HCEC 1CT (cell line): ENCODE measurements at regions not wholly inside any gene's neighbourhood (a gene's known extent, or its start where the extent isn't known, plus 50 kb on each side); places are given as distances from the start of the nearest gene placed in this dataset.

Experiments
- DNase-seq: peaks from one replicate; pipeline ENCODE4 v3.0.0-alpha.2; 2017

DNA sequence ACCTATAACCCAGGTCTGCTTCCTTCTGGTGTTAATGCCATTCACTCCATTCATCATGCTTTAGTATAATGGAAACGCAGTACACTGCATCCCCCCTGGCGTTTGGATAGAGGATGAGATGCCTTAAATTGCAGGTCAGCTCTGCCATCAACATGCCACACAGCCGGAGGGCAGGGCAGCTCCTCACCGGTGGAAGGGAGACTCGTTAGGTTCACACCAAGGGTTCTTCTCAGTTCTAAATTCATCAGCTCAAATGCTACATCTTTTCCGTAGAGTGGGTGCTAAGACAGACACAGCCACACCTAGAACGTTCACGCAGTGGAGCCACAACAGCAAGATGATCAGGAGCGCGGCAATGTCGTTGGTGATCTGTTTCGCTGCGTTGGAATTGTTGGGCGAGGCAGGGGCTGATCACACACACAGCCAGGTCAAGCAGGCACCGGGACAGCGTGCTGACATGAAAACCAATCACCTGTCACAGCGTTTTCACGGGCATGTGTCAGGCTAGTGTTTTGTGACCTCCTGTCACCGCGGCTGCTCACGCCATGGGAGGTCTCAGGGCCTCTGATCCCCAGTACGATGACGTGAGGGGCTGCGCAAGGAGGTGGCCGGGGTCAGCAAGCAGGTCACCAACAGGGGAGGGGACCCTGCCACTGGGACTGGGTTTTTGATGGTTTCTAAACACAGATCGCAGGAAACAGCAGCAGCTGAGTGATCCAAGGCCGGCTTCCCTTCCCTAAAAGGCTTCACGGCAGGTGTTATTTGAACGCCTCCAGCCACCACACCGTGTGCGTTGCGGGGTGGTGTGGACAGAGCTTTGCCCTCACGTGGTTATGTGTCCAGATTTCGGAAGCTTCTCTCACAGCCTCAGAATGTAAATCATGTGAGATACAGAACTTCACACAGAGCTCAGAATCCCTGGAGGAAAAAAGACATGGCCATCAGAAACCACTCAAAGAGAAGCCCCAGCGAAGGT, 94.3 kb upstream of the IRS2 start:
- no peak for DNase-seq

DNA sequence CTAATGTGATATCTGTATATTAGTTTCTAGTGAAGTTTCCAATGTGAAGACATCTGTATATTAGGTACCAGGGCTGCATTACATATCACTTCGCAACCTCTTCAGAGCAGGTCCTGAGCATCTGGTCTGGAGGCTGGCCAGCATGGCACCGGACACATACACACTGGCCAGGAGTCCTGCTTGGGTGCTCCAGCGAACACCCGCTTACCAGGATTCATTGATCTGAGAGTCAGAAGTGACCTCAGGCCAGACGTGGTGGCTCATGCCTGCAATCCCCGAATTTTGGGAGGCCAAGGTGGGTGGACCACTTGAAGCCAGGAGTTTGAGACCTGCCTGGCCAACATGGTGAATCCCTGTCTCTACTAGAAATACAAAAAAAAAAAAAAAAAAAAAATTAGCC, 93.0 kb upstream of the IRS2 start:
- DNase-seq, result no peak

DNA sequence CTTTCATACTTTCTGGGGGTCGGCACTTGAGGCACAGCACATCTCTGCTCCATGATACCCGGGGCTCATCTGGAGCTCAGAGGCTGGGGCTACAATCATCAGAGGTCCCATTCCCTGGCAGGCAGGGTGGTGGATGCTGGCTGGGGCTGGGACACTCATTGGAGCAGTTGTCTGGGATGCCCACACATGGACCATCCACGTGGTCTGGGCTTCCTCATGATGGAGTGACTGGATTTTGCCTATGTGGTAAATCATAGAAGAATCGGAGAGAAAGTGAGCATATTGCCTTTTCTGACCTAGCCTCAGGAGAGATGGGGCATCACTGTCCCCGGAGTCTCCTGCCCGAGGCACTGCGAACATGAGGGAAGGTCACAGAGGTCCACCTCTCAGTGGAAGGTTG, 91.4 kb upstream of the IRS2 start:
- DNase-seq, result no peak

DNA sequence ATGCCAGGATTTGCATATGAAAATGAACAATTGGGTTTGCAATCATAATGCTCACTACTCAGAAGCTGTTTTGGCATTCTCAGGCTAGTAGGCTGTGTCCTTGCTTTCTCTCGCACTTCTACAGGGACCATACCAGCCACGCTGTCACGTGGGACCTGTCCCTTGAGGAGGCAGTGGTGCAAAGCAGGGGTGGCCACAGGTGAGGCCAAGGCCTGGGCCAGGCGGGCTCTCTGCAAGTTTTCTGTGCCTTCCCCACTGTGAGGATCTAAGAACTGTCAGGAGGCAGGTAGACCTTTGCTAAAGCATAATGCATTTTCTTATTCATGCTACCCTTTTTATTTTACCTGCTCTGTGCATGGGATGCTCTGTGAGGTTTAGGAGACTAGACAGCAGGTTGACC, 89.4 kb upstream of the IRS2 start:
- DNase-seq, result no peak

DNA sequence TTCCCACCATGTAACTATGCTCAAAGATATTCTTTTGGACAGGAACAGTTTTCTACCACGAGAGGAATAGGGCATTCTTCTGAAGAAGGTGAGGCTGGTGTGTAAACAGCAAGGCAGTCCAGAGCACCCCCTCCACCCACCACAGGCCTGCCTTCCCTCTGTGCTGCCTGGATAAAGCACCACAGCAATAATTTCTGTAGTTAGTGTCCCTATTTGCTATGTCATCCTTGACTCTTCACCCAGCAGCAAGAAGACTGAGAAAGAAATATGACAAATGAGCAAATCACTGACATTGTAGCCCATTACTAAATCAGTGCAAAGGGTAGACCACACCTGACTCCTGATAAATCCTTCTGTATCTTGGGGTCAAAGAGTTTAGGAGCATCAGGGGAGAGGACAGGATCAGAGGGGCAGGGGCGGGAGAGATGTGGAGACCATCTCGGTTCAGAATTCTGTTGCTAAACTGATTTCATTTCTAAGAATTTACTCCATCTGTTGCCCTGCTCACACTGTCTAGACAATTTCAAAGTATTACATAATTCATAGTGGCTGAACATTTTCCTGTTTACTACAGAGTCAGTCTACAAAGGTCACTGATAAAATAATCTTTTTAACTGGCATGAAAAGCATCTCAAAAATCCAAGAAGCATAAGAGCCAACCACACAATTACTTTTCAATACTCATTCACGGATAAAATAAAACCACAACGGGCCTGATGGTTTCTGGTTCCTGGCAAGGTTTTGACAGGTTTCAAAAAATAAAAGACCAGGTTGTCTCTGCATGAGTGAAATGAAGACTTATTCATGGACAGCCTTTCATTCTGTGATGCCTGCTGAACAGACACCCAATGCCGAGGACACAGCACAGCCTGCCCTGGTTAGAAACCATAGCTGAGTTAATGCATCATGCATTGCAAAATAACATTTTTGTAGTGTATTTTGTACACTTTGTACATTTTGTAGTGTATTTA, 88.4 kb upstream of the IRS2 start:
- DNase-seq, result peak; percentile 45

DNA sequence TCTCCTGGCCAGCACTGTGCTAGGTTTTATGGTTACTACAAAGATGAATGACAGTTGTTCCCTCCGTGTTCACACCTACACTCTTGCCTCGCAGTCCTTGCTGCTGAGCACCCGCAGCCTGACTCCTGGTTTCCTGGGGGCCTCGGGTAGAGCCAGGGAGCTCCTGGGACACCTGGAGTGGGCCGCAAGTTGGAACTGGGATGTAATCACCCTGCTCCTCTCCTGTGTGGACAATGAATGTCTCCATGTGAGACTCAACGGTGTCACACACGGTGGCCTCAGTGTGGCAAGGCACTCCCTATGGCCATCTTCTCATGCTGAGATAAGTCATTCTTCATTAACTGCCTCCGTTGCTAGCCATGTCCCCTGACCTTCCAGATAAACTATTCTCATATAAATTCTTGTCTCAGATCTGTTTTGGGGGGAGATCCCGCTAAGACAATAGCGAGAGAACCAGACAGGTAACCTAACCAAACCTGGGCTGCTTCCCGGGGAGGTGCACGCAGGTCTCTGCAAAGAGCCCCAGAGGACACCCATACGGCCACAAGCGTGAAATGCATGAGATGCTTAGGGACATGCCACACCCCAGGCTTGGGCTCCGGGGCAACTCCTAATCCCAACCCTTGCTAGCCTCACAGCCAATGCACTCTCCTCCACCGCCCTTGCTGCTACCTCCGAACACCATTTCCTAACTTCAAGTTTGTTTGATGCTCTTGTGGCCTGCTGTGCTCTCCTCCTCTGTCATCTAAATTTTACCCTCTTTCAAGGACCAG, 87.2 kb upstream of the IRS2 start:
- DNase-seq, result no peak

DNA sequence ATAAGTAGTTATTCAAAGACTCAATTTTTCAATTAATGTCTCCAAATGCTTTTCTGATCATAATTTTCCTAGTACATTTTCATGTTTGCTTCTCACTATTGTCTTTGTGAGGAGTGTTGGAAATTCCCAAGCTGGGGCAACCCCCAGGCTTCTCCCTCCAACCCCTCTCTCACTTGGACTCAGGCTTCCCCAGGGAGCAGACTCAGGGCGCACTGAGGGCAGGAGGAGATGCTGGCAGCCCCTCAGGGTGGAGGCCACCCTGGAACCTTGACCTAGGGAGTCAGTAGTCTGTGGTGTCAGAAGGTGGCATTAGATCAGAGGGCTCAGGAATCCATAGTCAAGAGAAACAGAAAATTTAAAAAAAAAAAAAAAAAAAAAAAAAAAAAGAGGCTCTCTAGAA, 86.5 kb upstream of the IRS2 start:
- DNase-seq, result no peak

DNA sequence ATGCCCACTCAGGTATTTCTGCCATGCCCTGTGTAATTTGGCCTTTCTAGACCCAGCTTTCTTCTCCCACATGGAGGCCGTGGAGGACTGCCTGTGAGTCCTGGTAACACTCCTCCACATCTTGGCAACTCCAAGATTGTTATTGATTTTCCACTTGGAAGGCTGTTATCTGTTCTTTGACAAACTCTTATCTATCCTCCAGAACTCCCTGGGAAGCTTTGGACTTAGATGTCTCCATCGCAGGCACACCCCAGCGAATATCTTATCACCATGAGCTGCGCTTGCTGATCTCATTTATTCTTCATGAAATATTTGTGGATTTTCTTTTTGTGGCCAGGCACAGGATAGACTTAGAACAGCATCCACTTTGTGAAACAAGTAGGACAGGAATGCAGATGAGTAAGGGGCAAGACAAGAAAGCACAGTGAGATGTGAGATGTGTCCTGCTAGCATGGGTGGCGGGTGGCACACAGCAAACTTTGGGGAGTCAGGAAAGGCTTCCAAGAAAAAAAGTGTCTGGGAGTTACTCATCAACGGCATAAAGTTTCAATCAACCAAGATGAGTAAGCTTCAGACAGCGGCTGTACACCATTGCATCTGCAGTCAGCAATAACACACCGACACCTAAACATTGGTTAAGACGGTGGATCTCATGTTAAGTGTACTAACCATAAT, 84.5 kb upstream of the IRS2 start:
- peak; percentile 76 for DNase-seq

DNA sequence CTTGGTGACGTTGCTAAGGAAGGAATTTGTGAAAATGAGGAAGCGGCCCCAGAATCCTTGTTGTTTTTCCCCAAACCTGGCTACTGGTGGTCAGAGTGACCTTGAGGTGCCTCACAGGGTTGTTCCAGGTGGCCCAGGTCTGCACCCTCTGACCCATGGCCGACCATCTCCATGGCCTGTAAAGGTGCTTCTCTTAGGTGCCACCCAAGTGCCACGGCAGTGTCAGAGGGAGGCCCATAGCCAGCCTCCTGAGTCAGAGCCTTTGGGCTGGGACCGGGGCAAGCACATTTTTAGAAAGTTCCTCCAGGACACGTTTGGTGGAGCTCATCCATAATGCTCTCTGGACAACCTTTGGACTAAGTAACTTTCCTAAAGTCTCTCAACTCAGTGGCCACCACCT, 83.9 kb upstream of the IRS2 start:
- DNase-seq, result no peak

DNA sequence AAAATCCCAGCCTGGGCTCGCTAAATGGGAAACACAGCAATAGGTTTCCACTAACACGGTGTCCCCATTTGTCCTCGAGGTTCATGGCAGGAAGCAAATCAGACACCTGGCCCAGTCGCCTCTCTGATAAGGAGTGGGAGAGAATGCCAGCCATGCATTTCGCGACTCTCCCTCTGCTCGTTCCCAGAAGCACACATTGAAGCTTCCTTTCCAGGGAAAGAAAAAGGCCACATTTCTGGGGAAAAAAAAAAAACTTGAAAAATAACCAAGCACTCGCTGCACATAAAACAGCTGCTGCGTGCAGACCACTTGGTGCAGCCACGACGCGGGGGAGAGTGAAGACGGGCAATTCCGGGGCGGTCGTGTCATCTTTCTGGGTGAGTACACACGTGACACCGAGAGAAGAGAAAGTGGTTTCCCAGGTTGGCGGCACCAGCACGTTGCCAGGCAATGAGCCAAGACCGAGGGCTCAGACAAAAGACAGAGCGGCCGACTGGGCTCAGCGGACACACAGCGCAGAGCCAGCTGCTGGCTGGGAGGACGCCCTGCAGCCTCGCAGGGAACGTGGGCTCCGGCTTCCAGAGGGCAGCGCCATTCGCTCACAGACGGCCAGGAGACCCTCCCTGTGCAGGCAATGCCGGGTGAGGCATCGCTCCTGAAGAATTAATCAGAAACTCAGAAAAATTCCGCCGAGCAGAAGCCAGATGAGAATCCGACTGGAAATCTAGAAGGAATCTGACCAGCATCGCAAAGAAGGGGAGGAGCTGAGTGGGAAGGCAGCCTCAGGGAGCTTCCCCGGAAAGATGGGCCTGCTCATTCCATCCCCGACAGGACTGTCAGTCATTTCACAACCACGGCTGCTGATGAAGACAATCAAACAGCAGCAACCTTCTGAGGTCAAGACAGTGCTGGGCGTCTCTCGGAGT, 83.2 kb upstream of the IRS2 start:
- DNase-seq, result peak; percentile 84

DNA sequence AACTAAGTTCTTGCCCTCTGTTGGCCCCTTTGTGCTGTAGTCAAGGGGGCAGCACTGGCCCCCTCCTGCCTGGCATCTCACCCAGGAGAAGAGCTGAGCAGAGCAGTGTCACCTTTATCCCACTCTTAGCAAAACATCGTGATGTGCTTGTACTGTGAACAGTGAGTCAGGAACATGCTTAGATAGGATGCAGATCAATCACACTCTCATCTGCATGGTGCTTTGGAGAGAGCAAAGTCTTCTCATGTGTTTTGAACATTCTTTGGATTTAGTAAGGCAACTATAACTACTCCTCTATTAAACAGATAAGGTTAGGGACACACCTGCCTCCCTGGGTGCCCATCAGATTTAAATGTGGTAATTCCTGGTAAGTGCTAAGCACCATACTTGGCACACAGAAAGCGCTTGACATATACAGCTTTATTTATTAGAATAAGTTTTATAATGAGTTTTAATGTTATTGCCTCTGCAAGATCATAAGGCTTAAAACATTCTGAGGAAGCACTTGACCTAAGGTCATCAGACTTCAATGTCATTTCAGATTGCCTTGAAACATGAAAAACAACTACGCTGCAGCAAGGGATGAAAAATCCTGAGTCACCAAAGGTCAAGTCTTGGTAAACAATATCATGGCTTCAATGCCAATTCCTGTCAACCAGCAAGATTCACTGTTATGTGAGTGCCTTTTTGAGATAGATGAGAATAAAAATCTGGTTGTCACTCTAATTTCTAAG, 82.4 kb upstream of the IRS2 start:
- peak; percentile 56 for DNase-seq

DNA sequence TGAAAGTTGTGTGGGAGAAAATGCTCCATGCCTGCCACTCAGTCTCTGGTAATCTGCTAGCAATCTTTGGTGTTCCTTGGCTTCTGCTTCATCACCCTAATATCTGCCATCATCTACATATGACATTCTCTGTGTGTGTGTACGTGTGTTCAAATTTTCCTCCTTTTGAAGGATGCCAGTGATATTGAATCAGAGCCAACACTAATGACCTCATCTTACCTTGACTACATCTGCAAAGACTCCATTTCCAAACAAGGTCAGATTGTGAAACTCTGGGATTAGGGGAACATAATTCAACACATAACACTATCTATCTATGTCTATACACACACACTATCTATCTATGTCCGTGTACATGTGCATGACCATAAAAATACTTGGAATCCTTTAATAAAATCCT, 81.4 kb upstream of the IRS2 start:
- DNase-seq, result peak; percentile 32

DNA sequence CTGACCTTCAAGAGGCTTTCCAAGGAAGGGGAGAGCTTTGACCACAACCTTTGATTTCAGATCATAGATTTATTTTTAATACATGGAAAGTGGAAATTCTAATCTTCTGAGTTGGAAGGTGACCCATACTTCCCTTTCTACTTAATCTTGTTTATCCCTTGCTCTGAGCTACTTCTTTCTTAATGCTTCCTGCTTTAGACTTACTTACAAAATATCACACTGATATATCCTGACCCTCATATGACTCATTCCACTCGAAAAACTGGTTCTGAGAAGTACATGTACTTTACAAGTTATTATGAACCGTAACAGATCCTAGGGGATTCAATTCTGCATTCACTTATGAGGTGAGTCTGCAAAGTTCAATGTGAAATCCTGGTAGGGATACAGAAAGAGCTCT, 76.2 kb upstream of the IRS2 start:
- peak; percentile 80 for DNase-seq

DNA sequence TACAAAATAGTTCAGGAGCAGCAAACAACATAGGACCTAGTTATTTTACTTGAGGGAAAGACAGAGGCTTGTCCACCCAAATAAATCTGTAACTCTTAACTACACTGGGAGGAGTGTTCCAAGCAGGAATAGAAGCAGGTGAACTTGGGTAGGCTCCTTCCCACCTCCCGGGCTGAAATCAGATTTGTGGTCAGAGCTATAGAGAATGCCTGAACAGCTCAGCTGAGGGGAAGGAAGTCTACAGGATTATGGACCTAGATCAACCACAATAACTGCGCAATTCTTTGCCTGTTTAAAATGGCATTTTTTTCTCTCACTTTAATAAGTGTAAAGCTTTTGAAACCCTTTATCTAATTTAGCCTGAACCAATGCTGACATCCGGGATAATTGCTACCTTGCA, 73.5 kb upstream of the IRS2 start:
- DNase-seq, result no peak

DNA sequence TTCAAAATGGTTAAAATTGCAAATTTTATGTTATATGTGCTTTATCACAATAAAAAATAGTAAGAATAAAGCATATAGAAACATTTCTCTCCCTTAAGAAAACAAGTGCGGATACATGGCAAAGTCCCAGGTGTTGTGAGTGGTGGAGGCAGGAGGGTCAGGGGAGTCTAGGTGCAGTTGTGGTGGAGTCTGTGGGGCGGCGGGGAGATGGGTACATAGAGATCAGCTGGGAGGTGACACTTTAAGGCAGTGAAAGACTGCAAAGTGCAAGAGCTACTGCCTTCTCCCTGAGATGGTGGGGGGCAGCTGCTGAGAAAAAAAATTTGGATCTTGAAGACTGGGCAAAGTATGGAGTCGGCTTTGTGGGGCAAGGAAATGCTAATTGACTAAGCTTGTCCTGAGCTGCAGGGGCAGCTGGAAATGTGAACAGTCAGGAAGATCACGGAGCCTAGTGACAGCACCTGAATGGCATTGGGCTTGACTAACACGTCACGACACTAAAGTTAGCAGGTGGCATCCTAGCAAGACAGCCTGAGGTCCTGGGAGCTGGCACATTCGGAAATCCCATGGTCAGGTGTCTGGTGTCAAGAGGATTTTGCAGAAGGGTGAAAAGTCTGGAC, 72.9 kb upstream of the IRS2 start:
- DNase-seq, result no peak

DNA sequence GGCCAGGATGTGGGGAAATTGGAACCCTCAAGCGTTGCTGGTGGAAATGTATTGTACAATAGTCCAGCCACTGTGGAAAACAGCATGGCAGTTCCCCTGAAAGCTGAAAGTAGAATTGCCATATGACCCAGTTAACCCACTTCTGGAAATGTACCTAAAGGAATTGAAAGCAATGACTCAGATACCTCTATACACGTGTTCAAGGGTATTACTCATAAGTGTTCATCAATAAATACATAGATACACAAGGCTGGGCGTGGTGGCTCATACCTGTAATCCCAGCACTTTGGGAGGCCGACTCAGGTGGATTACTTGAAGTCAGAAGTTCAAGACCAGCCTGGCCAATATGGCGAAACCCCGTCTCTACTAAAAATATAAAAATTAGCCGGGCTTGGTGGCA, 71.9 kb upstream of the IRS2 start:
- no peak for DNase-seq

DNA sequence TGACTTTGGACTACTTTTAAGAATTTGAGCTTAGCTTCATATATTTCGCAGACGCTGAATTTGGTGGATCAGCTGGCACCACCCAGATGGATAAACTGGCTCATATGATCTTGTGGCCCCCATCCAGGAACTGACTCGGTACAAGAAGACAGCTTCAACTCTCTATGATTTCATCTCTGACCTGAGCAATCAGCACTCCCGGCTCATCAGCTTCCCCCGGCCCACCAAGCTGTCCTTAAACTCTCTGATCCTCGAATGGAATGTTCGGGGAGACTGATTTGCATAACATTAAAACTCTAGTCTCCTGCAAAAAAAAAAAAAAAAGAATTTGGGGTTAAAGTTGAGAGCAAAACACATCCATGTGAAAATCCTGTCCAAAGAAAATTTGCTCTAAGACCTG, 71.4 kb upstream of the IRS2 start:
- no peak for DNase-seq

DNA sequence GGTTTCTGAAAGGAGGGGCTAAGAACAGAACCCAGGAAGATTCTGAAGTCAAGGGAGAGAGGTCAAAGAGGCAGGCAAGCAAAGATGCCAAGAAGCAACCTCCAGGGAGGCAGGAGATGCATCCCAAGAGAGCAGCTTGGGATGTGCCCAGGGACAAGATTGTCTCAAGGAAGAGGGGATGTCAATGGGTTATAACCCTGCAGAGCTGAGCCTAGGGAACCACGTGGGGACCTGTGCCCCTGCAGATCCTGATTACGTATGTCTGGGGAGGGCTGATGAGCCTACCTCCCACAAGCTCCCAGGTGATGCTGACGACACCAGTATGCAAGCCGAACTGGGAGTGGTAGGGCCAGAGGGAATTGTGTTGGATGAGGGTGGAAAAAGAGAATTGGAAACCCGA, 70.9 kb upstream of the IRS2 start:
- DNase-seq, result no peak

DNA sequence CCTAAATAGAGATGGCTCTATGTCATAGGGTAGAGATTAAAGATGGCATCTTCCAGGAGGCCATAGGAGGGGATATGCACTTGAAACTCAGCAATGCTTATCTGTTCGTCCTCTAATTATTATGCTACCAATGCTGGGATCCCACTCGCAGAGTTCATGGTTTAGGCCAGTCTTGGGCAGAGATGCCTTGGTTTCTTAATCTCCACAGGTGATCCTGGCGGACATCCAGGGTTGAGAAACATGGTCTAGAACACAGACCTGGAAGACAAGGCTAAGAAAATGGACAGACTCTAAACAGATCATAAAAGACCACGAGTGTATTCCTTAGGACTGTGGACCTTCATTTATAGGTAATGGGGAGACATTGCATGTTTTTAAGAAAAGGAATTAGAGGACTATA, 70.0 kb upstream of the IRS2 start:
- no peak for DNase-seq

DNA sequence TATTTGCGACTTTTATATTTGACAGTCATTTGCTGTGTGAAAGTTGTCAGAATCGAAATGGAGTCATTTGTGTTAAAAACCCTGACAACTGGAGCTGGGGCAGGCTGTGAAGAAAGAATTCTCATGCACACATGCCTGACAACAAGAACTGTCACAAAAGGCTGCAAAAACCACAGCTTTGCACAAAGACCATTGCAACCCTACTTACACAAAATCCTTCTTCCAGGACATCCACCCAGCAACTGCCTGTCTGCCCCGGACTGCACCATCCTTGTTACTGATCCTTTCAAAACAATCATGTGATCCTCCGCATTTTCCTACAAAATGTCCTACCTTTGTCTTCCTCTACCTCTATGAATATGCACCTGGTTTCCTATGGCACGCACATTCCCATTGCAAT, 66.8 kb upstream of the IRS2 start:
- no peak for DNase-seq
